Epithelial cell of esophagus (primary cell): ENCODE measurements at regions not wholly inside any gene's neighbourhood (a gene's known extent, or its start where the extent isn't known, plus 50 kb on each side); places are given as distances from the start of the nearest gene placed in this dataset.

Source experiments
- DNase-seq: peaks from one replicate; pipeline ENCODE4 v3.0.0; 2010; ENCODE audit warnings: low read depth
- H3K4me3 ChIP-seq: 2 replicates; pipeline ENCODE4 v1.5.1; 2011; ENCODE audit warnings: mild to moderate bottlenecking, low read length, control low read depth
- TF ChIP-seq, protein P1 (sequence below): IDR thresholded peaks from 2 replicates; pipeline ENCODE4 v1.5.1; 2011; ENCODE audit warnings: low read depth, mild to moderate bottlenecking, low read length, control low read depth, inconsistent platforms; ENCODE audit not compliant: insufficient read depth; ENCODE audit errors: missing control alignments

DNA sequence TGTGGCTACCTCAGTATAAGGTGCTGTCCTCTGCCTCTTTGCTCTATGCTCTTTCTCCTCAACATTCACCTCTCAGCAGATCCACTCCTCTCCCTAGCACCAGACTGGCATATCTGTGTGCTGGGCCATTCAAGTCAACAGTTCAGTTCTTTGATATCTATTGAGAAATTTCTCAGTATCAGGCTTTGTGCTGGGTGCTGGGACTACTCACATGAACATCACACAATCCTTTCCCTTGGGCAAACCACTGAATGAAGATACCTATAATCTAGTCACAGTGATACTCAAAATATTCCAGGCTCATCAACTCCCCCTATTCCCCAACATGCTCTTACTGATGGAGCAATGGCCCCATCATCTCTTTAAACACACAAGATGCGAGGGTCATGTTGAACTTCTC, 120.8 kb downstream of the RPL22L1 start:
- no peak for DNase-seq
- H3K4me3 ChIP-seq: no peak overlapping the region
- TF ChIP-seq, protein P1, sequence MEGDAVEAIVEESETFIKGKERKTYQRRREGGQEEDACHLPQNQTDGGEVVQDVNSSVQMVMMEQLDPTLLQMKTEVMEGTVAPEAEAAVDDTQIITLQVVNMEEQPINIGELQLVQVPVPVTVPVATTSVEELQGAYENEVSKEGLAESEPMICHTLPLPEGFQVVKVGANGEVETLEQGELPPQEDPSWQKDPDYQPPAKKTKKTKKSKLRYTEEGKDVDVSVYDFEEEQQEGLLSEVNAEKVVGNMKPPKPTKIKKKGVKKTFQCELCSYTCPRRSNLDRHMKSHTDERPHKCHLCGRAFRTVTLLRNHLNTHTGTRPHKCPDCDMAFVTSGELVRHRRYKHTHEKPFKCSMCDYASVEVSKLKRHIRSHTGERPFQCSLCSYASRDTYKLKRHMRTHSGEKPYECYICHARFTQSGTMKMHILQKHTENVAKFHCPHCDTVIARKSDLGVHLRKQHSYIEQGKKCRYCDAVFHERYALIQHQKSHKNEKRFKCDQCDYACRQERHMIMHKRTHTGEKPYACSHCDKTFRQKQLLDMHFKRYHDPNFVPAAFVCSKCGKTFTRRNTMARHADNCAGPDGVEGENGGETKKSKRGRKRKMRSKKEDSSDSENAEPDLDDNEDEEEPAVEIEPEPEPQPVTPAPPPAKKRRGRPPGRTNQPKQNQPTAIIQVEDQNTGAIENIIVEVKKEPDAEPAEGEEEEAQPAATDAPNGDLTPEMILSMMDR: no peak

DNA sequence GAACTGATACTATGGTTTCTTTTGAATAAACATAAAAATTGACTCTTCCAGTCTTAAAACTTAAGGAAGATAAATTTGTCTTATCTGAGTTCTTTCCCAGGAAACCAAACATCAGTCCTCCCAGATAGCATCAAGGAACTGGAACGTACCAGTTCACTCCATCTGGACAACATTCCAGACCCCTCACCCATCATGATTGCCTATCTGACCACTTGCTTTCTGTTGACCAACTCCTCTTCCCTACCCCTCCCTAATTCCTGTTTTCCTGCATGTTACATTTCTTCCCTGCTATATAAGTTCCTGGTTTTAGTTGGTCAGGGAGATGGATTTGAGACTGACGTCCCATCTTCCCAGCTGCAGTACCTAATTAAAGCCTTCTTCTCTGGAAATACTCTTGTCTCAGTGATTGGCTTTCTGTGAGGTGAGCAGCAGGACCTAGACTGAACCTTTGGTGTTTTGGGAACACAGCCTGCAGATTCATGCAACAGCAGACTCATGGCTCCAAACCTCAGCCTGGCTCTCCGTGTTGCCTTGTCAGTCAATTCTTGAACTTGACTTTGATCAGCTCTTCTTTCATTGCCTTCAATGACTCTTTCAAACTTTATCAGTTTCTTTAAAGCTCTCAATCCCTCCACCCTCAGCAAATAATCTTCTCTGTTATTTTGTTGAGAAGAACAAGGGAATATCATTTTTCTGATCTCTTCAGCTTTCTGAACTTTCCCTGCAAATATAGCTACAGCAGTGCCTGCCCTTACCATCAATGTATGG, 123.6 kb downstream of the RPL22L1 start:
- no peak overlapping the region for H3K4me3 ChIP-seq
- TF ChIP-seq, protein P1: no peak
- no peak for DNase-seq

DNA sequence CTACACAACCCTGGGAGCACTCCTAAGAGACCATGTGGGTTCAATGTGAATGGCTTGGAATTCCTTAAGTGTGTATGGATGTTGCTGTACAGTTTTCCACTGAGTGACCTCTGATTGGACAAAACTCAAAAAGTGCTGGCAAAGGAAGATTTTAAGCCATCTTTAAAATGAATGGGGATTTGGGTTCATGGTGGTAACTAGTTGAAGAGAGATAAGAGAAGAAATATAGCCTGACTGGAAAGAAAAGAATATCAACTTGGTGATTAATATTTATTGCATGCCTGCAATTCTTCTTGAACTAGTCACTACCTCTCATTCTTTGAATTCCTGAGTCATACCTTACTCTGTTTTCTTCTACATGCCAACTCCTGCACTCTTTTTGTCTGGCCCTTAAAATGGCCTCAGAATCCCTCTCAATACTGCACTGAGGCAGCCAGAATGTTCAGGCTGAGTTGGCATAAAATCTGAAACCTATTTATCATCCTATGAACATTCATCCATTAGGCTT, 124.7 kb downstream of the RPL22L1 start:
- DNase-seq: peak; percentile 75
- TF ChIP-seq, protein P1: no peak
- no peak overlapping the region for H3K4me3 ChIP-seq

DNA sequence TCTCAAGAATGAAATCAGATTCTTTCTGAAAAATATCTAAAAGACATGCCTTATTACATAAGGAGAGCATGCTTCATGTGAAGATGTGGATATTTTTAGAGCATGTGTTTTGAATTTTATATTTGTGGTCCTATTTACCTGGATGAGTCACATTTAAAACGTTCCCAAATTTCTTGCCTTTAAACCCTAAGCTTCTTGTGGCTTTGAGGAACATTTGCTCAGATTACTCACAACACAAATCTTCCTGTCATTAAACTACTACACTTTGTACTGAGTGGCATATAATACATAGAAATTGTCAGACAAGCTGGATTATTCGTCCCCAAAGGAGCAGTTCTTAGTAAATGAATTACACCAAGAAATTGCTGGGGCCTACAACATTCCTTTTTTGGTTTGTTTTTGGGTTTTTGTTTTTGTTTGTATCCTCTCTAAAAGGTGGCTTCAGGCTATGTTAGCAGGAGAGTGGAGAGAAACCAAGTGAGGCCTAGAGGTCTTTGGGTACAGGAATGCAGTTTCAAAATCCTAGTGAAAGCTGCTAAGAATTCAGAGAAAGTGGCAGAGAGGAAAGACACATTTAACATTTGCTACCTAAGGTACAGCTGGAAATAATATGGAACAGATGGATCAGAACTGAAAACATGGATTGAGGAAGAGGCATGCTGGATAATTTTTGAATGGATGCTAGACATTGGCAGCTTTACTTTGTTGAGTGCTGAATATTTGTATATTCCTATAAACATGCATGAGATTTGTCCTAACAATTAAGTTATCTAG, 128.1 kb downstream of the RPL22L1 start:
- no peak for DNase-seq
- TF ChIP-seq, protein P1: no peak
- H3K4me3 ChIP-seq: no peak overlapping the region

DNA sequence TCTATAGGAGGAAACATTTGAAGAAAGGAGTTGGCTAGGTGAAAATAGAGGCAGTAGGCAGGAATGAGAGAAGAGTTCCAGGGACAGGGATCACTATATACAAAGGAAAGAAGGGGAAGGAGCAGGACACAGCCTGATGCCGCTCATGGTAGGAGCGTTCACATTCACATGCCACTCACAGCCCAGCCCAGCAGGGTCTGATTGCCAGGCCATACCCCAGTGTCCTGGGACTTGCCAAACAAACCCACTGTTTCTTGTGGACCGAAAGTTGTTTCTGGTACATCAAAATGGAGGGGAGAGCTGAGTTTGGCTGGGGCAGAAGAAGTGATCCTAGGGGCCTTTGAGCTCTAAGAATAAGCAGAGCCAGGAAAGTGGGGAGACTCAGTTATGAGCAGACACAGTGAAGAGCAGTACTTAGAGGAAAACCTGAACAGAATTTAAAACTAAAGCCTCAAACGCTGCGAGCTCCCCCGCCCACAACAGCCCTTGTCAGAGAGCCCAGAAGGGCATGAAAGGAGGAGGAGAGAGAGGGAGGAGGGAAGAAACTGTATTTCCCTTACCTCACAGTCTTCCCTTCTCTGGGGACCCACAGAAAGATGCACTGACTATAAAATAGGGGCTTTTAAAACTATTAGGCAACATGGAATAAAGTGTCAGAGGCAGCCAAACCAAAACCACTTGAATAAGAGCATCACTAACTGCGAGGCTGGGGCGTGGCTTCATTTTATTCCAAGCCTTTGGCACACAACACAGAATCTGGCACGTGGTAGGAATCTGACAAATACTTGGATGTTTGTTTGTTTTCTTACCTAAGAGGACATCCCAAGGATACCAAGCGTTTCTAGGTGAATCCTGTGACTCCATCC, 129.0 kb downstream of the RPL22L1 start:
- H3K4me3 ChIP-seq: no peak overlapping the region
- TF ChIP-seq, protein P1: no peak
- DNase-seq: peak; percentile 84

DNA sequence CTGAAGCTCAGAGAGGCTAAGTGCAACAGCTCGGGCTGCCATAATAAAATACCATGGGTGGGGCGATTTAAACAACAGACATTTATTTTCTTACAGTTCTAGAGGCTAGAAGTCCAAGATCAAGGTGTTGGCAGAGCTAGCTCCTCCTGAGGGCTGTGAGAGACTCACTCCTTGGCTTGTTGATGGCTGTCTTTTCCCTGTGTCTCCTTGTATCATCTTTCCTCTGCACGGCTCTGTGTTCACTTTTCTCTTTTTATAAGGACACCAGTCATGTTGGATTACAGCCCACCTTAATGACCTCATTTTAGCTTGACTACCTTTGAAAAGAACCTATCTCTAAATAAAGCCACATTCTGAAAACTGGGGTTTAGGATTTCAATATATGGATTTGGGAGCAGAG, 129.7 kb downstream of the RPL22L1 start:
- DNase-seq: no peak
- TF ChIP-seq, protein P1: no peak
- H3K4me3 ChIP-seq: no peak overlapping the region
